Upper lobe of left lung (tissue), 6 donors: ENCODE measurements at regions not wholly inside any gene's neighbourhood (a gene's known extent, or its start where the extent isn't known, plus 50 kb on each side); places are given as distances from the start of the nearest gene placed in this dataset.

Experiments used
- ATAC-seq, 2 donors: fragments of 200-7000 bp; cut with Tn5 transposase; one replicate each; pipeline ENCODE4 v1.9.1; 2022; ENCODE audit warnings: mild to moderate bottlenecking in 2 of 2, moderate library complexity in 2 of 2; ENCODE audit not compliant: low FRiP score in 2 of 2
- DNase-seq, 2 donors: peaks; one replicate each; pipeline ENCODE4 v3.0.0-alpha.2; 2019 to 2020
- H3K27ac ChIP-seq, 4 donors: fragments of 200-600 bp; sonication (generic); one replicate each; pipeline ENCODE4 v1.5.1; 2016 to 2019
- H3K27me3 ChIP-seq, 4 donors: fragments of 200-600 bp; sonication (generic); one replicate each; pipeline ENCODE4 v1.5.1; 2017 to 2019
- H3K36me3 ChIP-seq, 4 donors: fragments of 200-600 bp; sonication (generic); one replicate each; pipeline ENCODE4 v1.5.1; 2016 to 2019
- H3K4me1 ChIP-seq, 4 donors: fragments of 200-600 bp; sonication (generic); one replicate each; pipeline ENCODE4 v1.5.1; 2018 to 2019
- H3K4me3 ChIP-seq, 4 donors: fragments of 200-600 bp; sonication (generic); one replicate each; pipeline ENCODE4 v1.5.1; 2017 to 2019; ENCODE audit warnings: mild to moderate bottlenecking in 2 of 4, moderate library complexity in 1 of 4
- H3K9me3 ChIP-seq, 4 donors: fragments of 200-600 bp; sonication (generic); one replicate each; pipeline ENCODE4 v1.5.1; 2018 to 2019
- EP300 ChIP-seq, 4 donors: sonication (generic); formaldehyde crosslinking; IDR thresholded peaks; one replicate each; pipeline ENCODE4 v1.5.1; 2017; ENCODE audit warnings: antibody characterized with exemption in 4 of 4, control low read depth in 2 of 4
- POLR2A ChIP-seq, 4 donors: fragments of 450-650 bp; IDR thresholded peaks; one replicate each; pipeline ENCODE4 v1.5.1; 2016 to 2017; ENCODE audit warnings: antibody characterized with exemption in 4 of 4, mild to moderate bottlenecking in 2 of 4
- POLR2AphosphoS5 ChIP-seq, 2 donors: sonication (generic); formaldehyde crosslinking; IDR thresholded peaks; one replicate each; pipeline ENCODE4 v1.5.1; 2017; ENCODE audit warnings: antibody characterized with exemption in 2 of 2
- WGBS, 2 donors: methylation state at CpG; one replicate each; pipeline ENCODE4 v1.1.5; 2017 to 2018; 5-methylcytosine and 5-hydroxymethylcytosine counted together
- TF ChIP-seq, protein P1 (sequence below), 6 experiments: fragments of 450-650 bp in 4 of 6; fragments of 200-600 bp in 2 of 6; sonication (generic) in 2 of 6; IDR thresholded peaks; one replicate each; pipeline ENCODE4 v1.5.1; 2016 to 2019; ENCODE audit warnings: antibody characterized with exemption in 6 of 6
- donor health status: DM: no; HTN: no; CAD: no; lungs with moderate emphysema.
- donor health status: DM: no; HTN: yes; CAD: no; lungs with severe emphysema.

GRCh38 chr20:50339466-50339901 is 148.9 kb downstream of the CEBPB start:
- H3K36me3 ChIP-seq: no peaks in the 10 kb centered on the region
- ATAC-seq (peak in 1 of 2 donors; percentile 38), DNase-seq (no peak)
- 59 to 79% methylated on average over 3 of the region's 3 CpGs for WGBS, 2 donors
- no peaks in the 10 kb centered on the region for H3K27me3 ChIP-seq
- no peaks in the 10 kb centered on the region for H3K9me3 ChIP-seq
- H3K4me3 ChIP-seq: no peak overlapping the region
- TF ChIP-seq POLR2A (IDR thresholded peaks at IDR 0.05) (no peak), POLR2AphosphoS5 (IDR thresholded peaks at IDR 0.05) (no peak), EP300 (IDR thresholded peaks at IDR 0.05) (no peak)
- TF ChIP-seq, protein P1, sequence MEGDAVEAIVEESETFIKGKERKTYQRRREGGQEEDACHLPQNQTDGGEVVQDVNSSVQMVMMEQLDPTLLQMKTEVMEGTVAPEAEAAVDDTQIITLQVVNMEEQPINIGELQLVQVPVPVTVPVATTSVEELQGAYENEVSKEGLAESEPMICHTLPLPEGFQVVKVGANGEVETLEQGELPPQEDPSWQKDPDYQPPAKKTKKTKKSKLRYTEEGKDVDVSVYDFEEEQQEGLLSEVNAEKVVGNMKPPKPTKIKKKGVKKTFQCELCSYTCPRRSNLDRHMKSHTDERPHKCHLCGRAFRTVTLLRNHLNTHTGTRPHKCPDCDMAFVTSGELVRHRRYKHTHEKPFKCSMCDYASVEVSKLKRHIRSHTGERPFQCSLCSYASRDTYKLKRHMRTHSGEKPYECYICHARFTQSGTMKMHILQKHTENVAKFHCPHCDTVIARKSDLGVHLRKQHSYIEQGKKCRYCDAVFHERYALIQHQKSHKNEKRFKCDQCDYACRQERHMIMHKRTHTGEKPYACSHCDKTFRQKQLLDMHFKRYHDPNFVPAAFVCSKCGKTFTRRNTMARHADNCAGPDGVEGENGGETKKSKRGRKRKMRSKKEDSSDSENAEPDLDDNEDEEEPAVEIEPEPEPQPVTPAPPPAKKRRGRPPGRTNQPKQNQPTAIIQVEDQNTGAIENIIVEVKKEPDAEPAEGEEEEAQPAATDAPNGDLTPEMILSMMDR (IDR thresholded peaks at IDR 0.05): no peak
- H3K27ac ChIP-seq: peak overlapping the region; percentile 54 to 86 (median 80)
- peaks cover 25 to 35% (median 29%) of the 10 kb centered on the region in 4 donors for H3K4me1 ChIP-seq

GRCh38 chr20:50340541-50340940 is 149.9 kb downstream of the CEBPB start:
- WGBS, 2 donors: 83 to 84% methylated on average over 3 to 7 of the region's 7 CpGs
- ATAC-seq: no peak
- no peaks in the 10 kb centered on the region for H3K36me3 ChIP-seq
- H3K9me3 ChIP-seq: no peaks in the 10 kb centered on the region
- TF ChIP-seq POLR2AphosphoS5 (IDR thresholded peaks at IDR 0.05): no peak
- TF ChIP-seq, protein P1 (IDR thresholded peaks at IDR 0.05): no peak
- no peak for TF ChIP-seq EP300 (IDR thresholded peaks at IDR 0.05)
- TF ChIP-seq POLR2A (IDR thresholded peaks at IDR 0.05): no peak
- no peaks in the 10 kb centered on the region for H3K27me3 ChIP-seq
- no peak for DNase-seq
- H3K4me3 ChIP-seq: no peak overlapping the region
- peak overlapping the region in 2 of 4 donors; percentile 30 to 86 for H3K27ac ChIP-seq
- peaks cover 36 to 45% (median 40%) of the 10 kb centered on the region in 4 donors for H3K4me1 ChIP-seq

DNA sequence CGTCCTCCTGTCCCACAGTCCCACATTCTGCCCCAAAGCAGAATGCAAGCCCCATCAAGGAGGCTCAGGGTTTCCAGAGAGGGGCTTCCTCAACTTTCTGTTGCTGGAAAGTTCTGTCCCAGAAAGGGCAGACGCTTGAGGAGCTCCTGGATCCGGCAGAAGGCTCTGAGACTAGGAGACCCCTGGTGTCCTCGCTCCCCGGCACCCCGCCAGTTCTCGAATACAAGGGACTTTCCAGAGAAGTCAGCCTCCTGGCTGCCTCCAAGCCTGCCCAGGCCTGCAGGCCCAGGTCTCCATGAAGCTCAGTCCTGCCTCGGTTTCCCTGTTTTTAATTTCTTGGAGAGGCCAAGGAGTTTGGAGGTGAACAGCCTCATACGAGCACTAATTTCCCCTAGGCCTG is 150.4 kb downstream of the CEBPB start:
- H3K27me3 ChIP-seq: no peaks in the 10 kb centered on the region
- H3K4me3 ChIP-seq: no peak overlapping the region
- ATAC-seq (no peak), DNase-seq (no peak)
- H3K9me3 ChIP-seq: no peaks in the 10 kb centered on the region
- no peaks in the 10 kb centered on the region for H3K36me3 ChIP-seq
- H3K27ac ChIP-seq: no peak overlapping the region
- TF ChIP-seq EP300 (IDR thresholded peaks at IDR 0.05): no peak
- TF ChIP-seq POLR2AphosphoS5 (IDR thresholded peaks at IDR 0.05): no peak
- TF ChIP-seq, protein P1 (IDR thresholded peaks at IDR 0.05): no peak
- TF ChIP-seq POLR2A (IDR thresholded peaks at IDR 0.05): no peak
- H3K4me1 ChIP-seq: peaks cover 41 to 50% (median 45%) of the 10 kb centered on the region in 4 donors
- WGBS, 2 donors: 94 to 100% methylated on average over 6 to 9 of the region's 9 CpGs

DNA sequence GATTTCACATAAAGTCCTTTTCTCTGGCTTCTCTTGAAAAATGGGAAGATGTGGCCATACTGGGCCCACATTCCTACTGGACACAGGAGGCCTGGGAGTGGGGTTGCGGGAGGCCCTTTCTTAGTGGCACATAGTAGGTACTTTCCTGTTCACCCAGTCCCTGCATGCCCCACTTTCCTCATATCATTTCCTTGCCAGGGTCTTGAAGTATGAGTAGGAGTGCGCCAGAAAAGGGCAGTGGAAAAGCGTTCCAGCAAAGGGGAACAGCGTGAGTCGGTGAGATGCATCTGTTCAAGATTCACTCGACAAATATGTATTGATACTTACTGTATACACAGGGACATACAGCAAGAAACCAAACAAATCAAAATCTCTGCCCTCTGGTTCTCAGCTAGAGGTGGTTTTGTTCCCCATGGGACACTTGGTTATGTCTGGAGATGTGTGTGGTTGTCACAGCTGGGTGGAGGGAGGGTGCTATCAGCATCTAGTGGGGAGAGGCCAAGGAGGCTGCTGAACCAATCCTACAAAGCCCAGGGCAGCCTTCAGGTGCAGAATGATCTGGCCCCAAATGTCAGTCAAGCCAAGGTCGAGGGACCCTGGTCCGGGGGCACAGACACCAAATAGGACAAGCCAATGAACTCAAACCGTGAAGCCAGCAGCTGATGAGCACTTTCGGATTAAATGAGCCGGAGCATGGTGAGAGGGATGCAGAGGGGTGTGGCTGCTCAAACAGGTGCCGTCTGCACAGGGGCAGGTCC is 151.4 kb downstream of the CEBPB start:
- WGBS, 2 donors: 94 to 96% methylated on average over 12 of the region's 12 CpGs
- TF ChIP-seq POLR2AphosphoS5 (IDR thresholded peaks at IDR 0.05): no peak
- TF ChIP-seq EP300 (IDR thresholded peaks at IDR 0.05): no peak
- TF ChIP-seq POLR2A (IDR thresholded peaks at IDR 0.05): no peak
- TF ChIP-seq, protein P1 (IDR thresholded peaks at IDR 0.05): no peak
- Histone ChIP-seq H3K4me1 (peaks cover 51 to 60% (median 54%) of the 10 kb centered on the region in 4 donors), H3K4me3 (no peak overlapping the region), H3K27ac (no peak overlapping the region), H3K27me3 (no peaks in the 10 kb centered on the region), H3K36me3 (no peaks in the 10 kb centered on the region), H3K9me3 (no peaks in the 10 kb centered on the region)
- DNase-seq: no peak
- ATAC-seq: no peak
